Stomach (tissue), 4 donors: ENCODE measurements at regions not wholly inside any gene's neighbourhood (a gene's known extent, or its start where the extent isn't known, plus 50 kb on each side); places are given as distances from the start of the nearest gene placed in this dataset.

ENCODE experiments used
- EP300 ChIP-seq: sonication (generic); formaldehyde crosslinking; IDR thresholded peaks from one replicate; pipeline ENCODE4 v1.6.1; 2017; ENCODE audit warnings: antibody characterized with exemption
- POLR2A ChIP-seq, 4 donors: fragments of 450-650 bp; IDR thresholded peaks; one replicate each; pipeline ENCODE4 v1.6.1; 2016; ENCODE audit warnings: antibody characterized with exemption in 4 of 4, control low read depth in 2 of 4, mild to moderate bottlenecking in 1 of 4, moderate library complexity in 1 of 4
- POLR2AphosphoS5 ChIP-seq, 3 donors: sonication (generic); formaldehyde crosslinking; IDR thresholded peaks; one replicate each; pipeline ENCODE4 v1.6.1; 2016; ENCODE audit warnings: antibody characterized with exemption in 3 of 3
- TF ChIP-seq, protein P1 (sequence below), 7 experiments: fragments of 450-650 bp in 4 of 7; fragments of 200-600 bp in 3 of 7; sonication (generic) in 3 of 7; IDR thresholded peaks; one replicate each; pipeline ENCODE4 v1.5.1; 2016 to 2019; ENCODE audit warnings: antibody characterized with exemption in 7 of 7, control low read depth in 2 of 7, mild to moderate bottlenecking in 1 of 7

- TF ChIP-seq, protein P1, sequence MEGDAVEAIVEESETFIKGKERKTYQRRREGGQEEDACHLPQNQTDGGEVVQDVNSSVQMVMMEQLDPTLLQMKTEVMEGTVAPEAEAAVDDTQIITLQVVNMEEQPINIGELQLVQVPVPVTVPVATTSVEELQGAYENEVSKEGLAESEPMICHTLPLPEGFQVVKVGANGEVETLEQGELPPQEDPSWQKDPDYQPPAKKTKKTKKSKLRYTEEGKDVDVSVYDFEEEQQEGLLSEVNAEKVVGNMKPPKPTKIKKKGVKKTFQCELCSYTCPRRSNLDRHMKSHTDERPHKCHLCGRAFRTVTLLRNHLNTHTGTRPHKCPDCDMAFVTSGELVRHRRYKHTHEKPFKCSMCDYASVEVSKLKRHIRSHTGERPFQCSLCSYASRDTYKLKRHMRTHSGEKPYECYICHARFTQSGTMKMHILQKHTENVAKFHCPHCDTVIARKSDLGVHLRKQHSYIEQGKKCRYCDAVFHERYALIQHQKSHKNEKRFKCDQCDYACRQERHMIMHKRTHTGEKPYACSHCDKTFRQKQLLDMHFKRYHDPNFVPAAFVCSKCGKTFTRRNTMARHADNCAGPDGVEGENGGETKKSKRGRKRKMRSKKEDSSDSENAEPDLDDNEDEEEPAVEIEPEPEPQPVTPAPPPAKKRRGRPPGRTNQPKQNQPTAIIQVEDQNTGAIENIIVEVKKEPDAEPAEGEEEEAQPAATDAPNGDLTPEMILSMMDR (IDR thresholded peaks at IDR 0.05) = no peak
- TF ChIP-seq POLR2AphosphoS5 (IDR thresholded peaks at IDR 0.05) (no peak), EP300 (no peak), POLR2A (IDR thresholded peaks at IDR 0.05) (no peak)
Observed at GRCh38 chr5:40442346-40442745, 237.4 kb upstream of the PTGER4 start.
